ENCODE measurements at regions not wholly inside any gene's neighbourhood (a gene's known extent, or its start where the extent isn't known, plus 50 kb on each side); places are given as distances from the start of the nearest gene placed in this dataset.

GRCh38 chr13:80486402-80486801 is 145.5 kb upstream of the SPRY2 start:
- no peak for DNase-seq (ENCODE audit: low read depth)
- no peak overlapping the region for H3K4me3 ChIP-seq (ENCODE audit: low read length)
- TF ChIP-seq CTCF (conservative IDR thresholded peaks at IDR 0.05; ENCODE audit: low read length): no peak

- no peak for DNase-seq (ENCODE audit: low read depth)
- no peak for TF ChIP-seq CTCF (conservative IDR thresholded peaks at IDR 0.05; ENCODE audit: low read length)
- no peak overlapping the region for H3K4me3 ChIP-seq (ENCODE audit: low read length)
Observed at GRCh38 chr13:80483157-80483556, 142.2 kb upstream of the SPRY2 start.

- DNase-seq (ENCODE audit: low read depth): no peak
- no peak for TF ChIP-seq CTCF (conservative IDR thresholded peaks at IDR 0.05; ENCODE audit: low read length)
- H3K4me3 ChIP-seq (ENCODE audit: low read length): no peak overlapping the region
Observed at GRCh38 chr13:80481588-80481987, 140.7 kb upstream of the SPRY2 start.

- TF ChIP-seq CTCF (conservative IDR thresholded peaks at IDR 0.05; ENCODE audit: low read length): no peak
- no peak for DNase-seq (ENCODE audit: low read depth)
Observed at GRCh38 chr13:80477661-80478443, 136.9 kb upstream of the SPRY2 start.

GRCh38 chr13:80476953-80477352 is 136.0 kb upstream of the SPRY2 start:
- DNase-seq (ENCODE audit: low read depth): no peak
- H3K4me3 ChIP-seq (ENCODE audit: low read length): no peak overlapping the region
- no peak for TF ChIP-seq CTCF (conservative IDR thresholded peaks at IDR 0.05; ENCODE audit: low read length)

More at GRCh38 chr13:80477661-80478443, 136.9 kb upstream of the SPRY2 start:
- H3K4me3 ChIP-seq (ENCODE audit: low read length): no peak overlapping the region

- no peak for DNase-seq (ENCODE audit: low read depth)
- TF ChIP-seq CTCF (conservative IDR thresholded peaks at IDR 0.05; ENCODE audit: low read length): no peak
- no peak overlapping the region for H3K4me3 ChIP-seq (ENCODE audit: low read length)
Observed at GRCh38 chr13:80475718-80476117, 134.8 kb upstream of the SPRY2 start.

- no peak for DNase-seq (ENCODE audit: low read depth)
- no peak overlapping the region for H3K4me3 ChIP-seq (ENCODE audit: low read length)
- no peak for TF ChIP-seq CTCF (conservative IDR thresholded peaks at IDR 0.05; ENCODE audit: low read length)
Observed at GRCh38 chr13:80473695-80474094, 132.8 kb upstream of the SPRY2 start.

Measured in AG10803 (cell line).